PC-3 (cell line): ENCODE measurements at regions not wholly inside any gene's neighbourhood (a gene's known extent, or its start where the extent isn't known, plus 50 kb on each side); places are given as distances from the start of the nearest gene placed in this dataset.

Experiments used
- ATAC-seq: fragments of 200-7000 bp; cut with Tn5 transposase; 2 replicates; pipeline ENCODE4 v1.9.1; 2020; ENCODE audit warnings: mild to moderate bottlenecking, moderate library complexity
- BruUV-seq: library from RNA; stranded (reverse); fragments of 400-500 nt; replicated peaks from 2 replicates; lab custom pipeline; 2021; lab: Mats Ljungman, UMichigan
- CTCF ChIA-PET: fragments of 300-600 bp; sonication (Branson Sonifier 250); formaldehyde crosslinking; loops from one replicate; lab custom pipeline; 2022; ENCODE audit warnings: antibody characterized with exemption; lab: Charles Lee
- POLR2A ChIA-PET: fragments of 300-600 bp; sonication (Branson Sonifier 250); formaldehyde crosslinking; loops from one replicate; lab custom pipeline; 2022; ENCODE audit warnings: antibody characterized with exemption; ENCODE audit not compliant: unreplicated experiment; lab: Charles Lee
- DNase-seq: peaks from one replicate; pipeline ENCODE4 v3.0.0-alpha.2; 2015
- H2AFZ ChIP-seq: fragments of 300-600 bp; sonication (generic); 2 replicates; pipeline ENCODE4 v1.6.0; 2016; ENCODE audit warnings: antibody characterized with exemption, low read length
- H3F3A ChIP-seq: fragments of 300-600 bp; sonication (generic); one replicate; pipeline ENCODE4 v1.6.0; 2017; ENCODE audit warnings: antibody characterized with exemption, low read length, control low read depth, mild to moderate bottlenecking; ENCODE audit not compliant: unreplicated experiment
- H3K27ac ChIP-seq: fragments of 300-600 bp; sonication (generic); 2 replicates; pipeline ENCODE4 v1.5.1; 2016; ENCODE audit warnings: mild to moderate bottlenecking, low read length
- H3K27me3 ChIP-seq: fragments of 300-600 bp; sonication (generic); 2 replicates; pipeline ENCODE4 v1.6.1; 2016; ENCODE audit warnings: low read length, mixed read lengths
- H3K36me3 ChIP-seq: fragments of 300-600 bp; sonication (generic); 2 replicates; pipeline ENCODE4 v1.6.1; 2016; ENCODE audit warnings: low read depth, mixed run types, low read length, mixed read lengths
- H3K4me1 ChIP-seq: fragments of 300-600 bp; sonication (generic); 2 replicates; pipeline ENCODE4 v1.5.1; 2016; ENCODE audit warnings: low read length; ENCODE audit not compliant: insufficient read depth
- H3K4me2 ChIP-seq: fragments of 300-600 bp; sonication (generic); 2 replicates; pipeline ENCODE4 v1.6.0; 2016; ENCODE audit warnings: low read length
- H3K4me3 ChIP-seq: fragments of 300-600 bp; sonication (generic); 2 replicates; pipeline ENCODE4 v1.5.1; 2016; ENCODE audit warnings: mild to moderate bottlenecking, low read length, mixed read lengths
- H3K79me2 ChIP-seq: fragments of 300-600 bp; sonication (generic); 2 replicates; pipeline ENCODE4 v1.6.1; 2017; ENCODE audit warnings: low read length, mixed read lengths
- H3K9ac ChIP-seq: fragments of 300-600 bp; sonication (generic); 2 replicates; pipeline ENCODE4 v1.6.0; 2016; ENCODE audit warnings: mild to moderate bottlenecking, low read length
- H3K9me2 ChIP-seq: fragments of 300-600 bp; sonication (generic); replicated peaks from 2 replicates; pipeline ENCODE4 v1.6.1; 2016; ENCODE audit warnings: mixed run types, low read length, mixed read lengths
- H3K9me3 ChIP-seq: fragments of 300-600 bp; sonication (generic); 2 replicates; pipeline ENCODE4 v1.6.1; 2016; ENCODE audit warnings: low read length, mixed read lengths
- H4K20me1 ChIP-seq: fragments of 300-600 bp; sonication (generic); 2 replicates; pipeline ENCODE4 v1.6.1; 2016; ENCODE audit warnings: low read length, mixed read lengths
- CTCF ChIP-seq: fragments of 300-600 bp; sonication (generic); conservative IDR thresholded peaks from 2 replicates; pipeline ENCODE4 v1.5.1; 2017; ENCODE audit warnings: antibody characterized with exemption, low read depth, mild to moderate bottlenecking, low read length
- EZH2 ChIP-seq: fragments of 300-600 bp; sonication (generic); IDR thresholded peaks from one replicate; pipeline ENCODE4 v1.6.1; 2017; ENCODE audit warnings: antibody characterized with exemption, mild to moderate bottlenecking, low read length; ENCODE audit not compliant: unreplicated experiment
- EZH2phosphoT487 ChIP-seq: fragments of 300-600 bp; sonication (generic); IDR thresholded peaks from 2 replicates; pipeline ENCODE4 v1.6.1; 2018; ENCODE audit warnings: mild to moderate bottlenecking, antibody characterized with exemption, low read length, borderline replicate concordance
- intact Hi-C: fragments of 100-400 bp; cut with micrococcal nuclease; formaldehyde crosslinking; loops from 2 replicates; pipeline ENCODE4 v1.9.0; 2023

- H3K4me2 ChIP-seq, result no peak overlapping the region
- ChIA-PET POLR2A (no interaction called here), CTCF (no interaction called here)
- H3K79me2 ChIP-seq, result no peaks in the 10 kb centered on the region
- H4K20me1 ChIP-seq, result no peaks in the 10 kb centered on the region
- intact Hi-C loops, result no loop called here
- peaks cover 10% of the 10 kb centered on the region; the same call in 1 of the 2 replicates for H3K9me3 ChIP-seq
- H3K4me1 ChIP-seq, result no peaks in the 10 kb centered on the region
- H3K9me2 ChIP-seq, result no peaks in the 10 kb centered on the region
- H3K27me3 ChIP-seq, result no peaks in the 10 kb centered on the region
- H3K4me3 ChIP-seq, result no peak overlapping the region
- ATAC-seq (no peak), DNase-seq (no peak)
- no peak overlapping the region for H3K9ac ChIP-seq
- BruUV-seq, result no TSS peak
- no peak for TF ChIP-seq EZH2phosphoT487
- no peak for TF ChIP-seq EZH2
- no peak overlapping the region for H3K27ac ChIP-seq
- H3F3A ChIP-seq, result no peaks in the 10 kb centered on the region
- H2AFZ ChIP-seq, result no peak overlapping the region
- H3K36me3 ChIP-seq, result peaks cover 3% of the 10 kb centered on the region; the same call in 1 of the 2 replicates
Observed at GRCh38 chr21:35282944-35283343, 233.8 kb upstream of the RUNX1 start.

GRCh38 chr21:35281956-35282355 lies 232.9 kb upstream of the RUNX1 start:
- H3K9ac ChIP-seq, result no peak overlapping the region
- peaks cover 3% of the 10 kb centered on the region; the same call in 1 of the 2 replicates for H3K4me1 ChIP-seq
- BruUV-seq, result no TSS peak
- no peak overlapping the region for H2AFZ ChIP-seq
- intact Hi-C loops, result no loop called here
- no peaks in the 10 kb centered on the region for H3K27me3 ChIP-seq
- TF ChIP-seq EZH2phosphoT487, result no peak
- no peak for TF ChIP-seq EZH2
- TF ChIP-seq CTCF, result no peak
- H3K9me2 ChIP-seq, result no peaks in the 10 kb centered on the region
- DNase-seq (no peak), ATAC-seq (no peak)
- no peaks in the 10 kb centered on the region for H4K20me1 ChIP-seq
- ChIA-PET POLR2A (no interaction called here), CTCF (no interaction called here)
- no peak overlapping the region for H3K4me2 ChIP-seq
- H3K9me3 ChIP-seq, result peaks cover 10% of the 10 kb centered on the region; the same call in 1 of the 2 replicates
- no peak overlapping the region for H3K27ac ChIP-seq
- H3K4me3 ChIP-seq, result no peak overlapping the region
- H3F3A ChIP-seq, result no peaks in the 10 kb centered on the region
- H3K79me2 ChIP-seq, result no peaks in the 10 kb centered on the region
- peaks cover 3% of the 10 kb centered on the region; the same call in 1 of the 2 replicates for H3K36me3 ChIP-seq

GRCh38 chr21:35280231-35280630 lies 231.1 kb upstream of the RUNX1 start:
- Histone ChIP-seq H3K9me2 (no peaks in the 10 kb centered on the region), H3K36me3 (peaks cover 3% of the 10 kb centered on the region; the same call in 1 of the 2 replicates), H3K4me2 (no peak overlapping the region), H3K4me1 (peaks cover 15% of the 10 kb centered on the region), H2AFZ (no peak overlapping the region), H3F3A (no peaks in the 10 kb centered on the region), H3K4me3 (no peak overlapping the region), H3K79me2 (no peaks in the 10 kb centered on the region), H4K20me1 (no peaks in the 10 kb centered on the region), H3K9ac (no peak overlapping the region), H3K9me3 (peaks cover 10% of the 10 kb centered on the region; the same call in 1 of the 2 replicates), H3K27ac (no peak overlapping the region), H3K27me3 (no peaks in the 10 kb centered on the region)
- intact Hi-C loops, result no loop called here
- TF ChIP-seq CTCF (no peak), EZH2 (no peak), EZH2phosphoT487 (no peak)
- ATAC-seq, result no peak
- POLR2A ChIA-PET, result no interaction called here
- no peak for DNase-seq
- BruUV-seq, result no TSS peak
- CTCF ChIA-PET, result no interaction called here
